ENCODE measurements at regions not wholly inside any gene's neighbourhood (a gene's known extent, or its start where the extent isn't known, plus 50 kb on each side); places are given as distances from the start of the nearest gene placed in this dataset.

DNA sequence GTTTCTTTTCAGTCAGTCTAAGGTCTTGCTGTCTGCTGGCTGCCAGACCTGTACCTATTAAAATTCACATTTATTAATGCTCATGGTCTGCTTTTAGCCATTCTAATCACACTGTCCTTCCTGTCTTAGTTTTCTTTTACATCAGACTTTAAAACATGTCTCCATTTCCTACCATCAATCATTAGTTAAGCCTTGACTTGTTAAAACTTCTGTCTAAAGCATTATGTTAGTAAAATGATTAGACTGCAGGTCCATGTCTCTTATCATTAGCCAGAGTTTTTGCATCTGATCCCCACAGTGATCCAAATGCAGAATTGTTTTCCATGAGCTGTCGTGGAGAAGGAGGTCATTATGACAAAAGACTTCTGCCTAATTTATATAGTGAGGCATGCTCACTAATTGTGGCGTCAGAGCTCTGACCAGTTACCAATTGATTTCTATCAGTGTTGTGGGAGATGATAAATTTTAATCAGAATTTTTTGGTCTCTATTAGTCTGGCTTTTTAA is 226.5 kb downstream of the DKK1 start:
- DNase-seq (no peak), ATAC-seq (ENCODE audit: poor library complexity) (no peak)
- Mint-ChIP-seq H3K27ac (no peak overlapping the region), H3K9me3 (peaks cover 5% of the 10 kb centered on the region), H3K4me1 (ENCODE audit: low read depth) (no peaks in the 10 kb centered on the region), H3K36me3 (ENCODE audit: low read depth) (no peaks in the 10 kb centered on the region), H3K4me3 (no peak overlapping the region), H3K27me3 (no peaks in the 10 kb centered on the region)
- Histone ChIP-seq H3K27ac (ENCODE audit: low read depth in 1 of 2, low read length in 2 of 2) (no peak overlapping the region), H3K27me3 (ENCODE audit: control insufficient read depth in 1 of 2, insufficient read depth in 2 of 2, low read length in 2 of 2) (no peaks in the 10 kb centered on the region), H3K36me3 (ENCODE audit: insufficient read depth, low read length) (no peaks in the 10 kb centered on the region), H3K4me1 (ENCODE audit: insufficient read depth, low read length) (no peaks in the 10 kb centered on the region), H3K9me3 (ENCODE audit: control insufficient read depth in 1 of 2, insufficient read depth in 1 of 2, low read length in 2 of 2) (no peaks in the 10 kb centered on the region), H3K4me3 (ENCODE audit: low read length) (no peak overlapping the region)
- POLR2A ChIA-PET, result no interaction called here
- TF ChIP-seq, protein P1, sequence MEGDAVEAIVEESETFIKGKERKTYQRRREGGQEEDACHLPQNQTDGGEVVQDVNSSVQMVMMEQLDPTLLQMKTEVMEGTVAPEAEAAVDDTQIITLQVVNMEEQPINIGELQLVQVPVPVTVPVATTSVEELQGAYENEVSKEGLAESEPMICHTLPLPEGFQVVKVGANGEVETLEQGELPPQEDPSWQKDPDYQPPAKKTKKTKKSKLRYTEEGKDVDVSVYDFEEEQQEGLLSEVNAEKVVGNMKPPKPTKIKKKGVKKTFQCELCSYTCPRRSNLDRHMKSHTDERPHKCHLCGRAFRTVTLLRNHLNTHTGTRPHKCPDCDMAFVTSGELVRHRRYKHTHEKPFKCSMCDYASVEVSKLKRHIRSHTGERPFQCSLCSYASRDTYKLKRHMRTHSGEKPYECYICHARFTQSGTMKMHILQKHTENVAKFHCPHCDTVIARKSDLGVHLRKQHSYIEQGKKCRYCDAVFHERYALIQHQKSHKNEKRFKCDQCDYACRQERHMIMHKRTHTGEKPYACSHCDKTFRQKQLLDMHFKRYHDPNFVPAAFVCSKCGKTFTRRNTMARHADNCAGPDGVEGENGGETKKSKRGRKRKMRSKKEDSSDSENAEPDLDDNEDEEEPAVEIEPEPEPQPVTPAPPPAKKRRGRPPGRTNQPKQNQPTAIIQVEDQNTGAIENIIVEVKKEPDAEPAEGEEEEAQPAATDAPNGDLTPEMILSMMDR (IDR thresholded peaks at IDR 0.05), result no peak
- intact Hi-C loops (cut with DNase I, micrococcal nuclease), result no loop called here
- CTCF ChIA-PET, result no interaction called here

DNA sequence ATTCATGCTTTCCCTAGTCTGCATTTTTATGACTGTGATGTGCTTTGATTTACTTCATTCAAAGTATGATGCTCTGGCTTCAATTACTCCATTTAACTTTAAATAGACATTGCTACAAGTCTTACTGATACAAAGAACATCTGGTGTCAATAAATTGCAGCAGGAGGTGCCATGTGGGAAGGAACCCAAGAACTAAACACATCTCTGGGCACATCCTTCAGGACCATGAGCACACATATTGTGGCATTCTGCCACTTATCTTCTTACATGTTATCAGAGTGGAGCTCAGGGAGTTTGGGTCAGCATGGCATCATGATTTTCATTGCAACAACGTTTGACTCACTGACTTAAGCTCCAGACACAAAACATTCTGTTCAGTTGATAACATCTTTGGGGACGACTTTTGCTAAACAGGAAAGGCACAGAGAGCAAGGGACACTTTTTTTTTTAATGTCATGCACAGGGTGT is 227.0 kb downstream of the DKK1 start:
- H3K36me3 ChIP-seq (ENCODE audit: insufficient read depth, low read length), result no peaks in the 10 kb centered on the region
- no peak overlapping the region for H3K4me3 ChIP-seq (ENCODE audit: low read length)
- Mint-ChIP-seq H3K4me1 (ENCODE audit: low read depth) (no peaks in the 10 kb centered on the region), H3K27ac (no peak overlapping the region), H3K36me3 (ENCODE audit: low read depth) (no peaks in the 10 kb centered on the region), H3K9me3 (peaks cover 5% of the 10 kb centered on the region), H3K27me3 (no peaks in the 10 kb centered on the region), H3K4me3 (no peak overlapping the region)
- no peak overlapping the region for H3K27ac ChIP-seq (ENCODE audit: low read depth in 1 of 2, low read length in 2 of 2)
- ChIA-PET POLR2A (no interaction called here), CTCF (no interaction called here)
- H3K4me1 ChIP-seq (ENCODE audit: insufficient read depth, low read length), result no peaks in the 10 kb centered on the region
- no peak for DNase-seq
- H3K9me3 ChIP-seq (ENCODE audit: control insufficient read depth in 1 of 2, insufficient read depth in 1 of 2, low read length in 2 of 2), result no peaks in the 10 kb centered on the region
- H3K27me3 ChIP-seq (ENCODE audit: control insufficient read depth in 1 of 2, insufficient read depth in 2 of 2, low read length in 2 of 2), result no peaks in the 10 kb centered on the region
- TF ChIP-seq, protein P1 (IDR thresholded peaks at IDR 0.05), result no peak
- intact Hi-C loops (cut with DNase I, micrococcal nuclease), result no loop called here
- ATAC-seq (ENCODE audit: poor library complexity), result no peak

DNA sequence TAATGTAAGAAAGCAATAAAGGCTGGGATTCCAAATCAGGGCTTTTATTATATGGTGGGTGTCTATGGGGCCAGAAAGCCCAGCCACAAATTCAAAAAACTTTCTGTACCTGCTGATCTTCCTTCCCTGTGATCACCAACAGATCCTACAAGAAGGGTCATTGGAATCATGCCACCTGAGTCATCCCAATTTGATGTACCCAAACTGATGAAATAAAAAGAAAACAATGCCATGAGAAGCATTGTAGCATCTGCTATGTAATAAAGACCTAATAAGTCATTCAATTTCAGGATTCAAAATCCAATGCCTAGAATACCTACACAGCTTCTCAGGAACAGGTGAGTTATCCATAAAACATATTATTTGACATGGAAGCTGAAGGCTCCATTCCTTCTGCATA is 228.8 kb downstream of the DKK1 start:
- Histone ChIP-seq H3K4me1 (ENCODE audit: insufficient read depth, low read length) (no peaks in the 10 kb centered on the region), H3K4me3 (ENCODE audit: low read length) (no peak overlapping the region), H3K9me3 (ENCODE audit: control insufficient read depth in 1 of 2, insufficient read depth in 1 of 2, low read length in 2 of 2) (no peaks in the 10 kb centered on the region), H3K27ac (ENCODE audit: low read depth in 1 of 2, low read length in 2 of 2) (no peak overlapping the region), H3K36me3 (ENCODE audit: insufficient read depth, low read length) (no peaks in the 10 kb centered on the region), H3K27me3 (ENCODE audit: control insufficient read depth in 1 of 2, insufficient read depth in 2 of 2, low read length in 2 of 2) (no peaks in the 10 kb centered on the region)
- H3K27me3 Mint-ChIP-seq, result no peaks in the 10 kb centered on the region
- H3K4me1 Mint-ChIP-seq (ENCODE audit: low read depth), result no peaks in the 10 kb centered on the region
- TF ChIP-seq, protein P1 (IDR thresholded peaks at IDR 0.05), result no peak
- ChIA-PET POLR2A (no interaction called here), CTCF (no interaction called here)
- no peak overlapping the region for H3K4me3 Mint-ChIP-seq
- H3K27ac Mint-ChIP-seq, result no peak overlapping the region
- intact Hi-C loops (cut with DNase I, micrococcal nuclease), result no loop called here
- H3K9me3 Mint-ChIP-seq, result peaks cover 5% of the 10 kb centered on the region
- DNase-seq (no peak), ATAC-seq (ENCODE audit: poor library complexity) (no peak)
- no peaks in the 10 kb centered on the region for H3K36me3 Mint-ChIP-seq (ENCODE audit: low read depth)
